ENCODE measurements at regions not wholly inside any gene's neighbourhood (a gene's known extent, or its start where the extent isn't known, plus 50 kb on each side); places are given as distances from the start of the nearest gene placed in this dataset.
"Not testable (repeated sequence)": the region's sequence is repeated elsewhere in the genome, so short reads cannot be mapped to it uniquely, and the experiment has no call there.

- TF ChIP-seq POLR2A, POLR2AphosphoS5, SPI1, TAF1 (IDR thresholded peaks at IDR 0.05; ENCODE audit: low read depth, low read length): not testable (repeated sequence)
These were observed 106.8 kb upstream of the ZNF322 start for GRCh38 chr6:26766203-26766902.

Data from GM12891 (cell line).